GM19023 (cell line): ENCODE measurements at regions not wholly inside any gene's neighbourhood (a gene's known extent, or its start where the extent isn't known, plus 50 kb on each side); places are given as distances from the start of the nearest gene placed in this dataset.
"Not testable (repeated sequence)": the region's sequence is repeated elsewhere in the genome, so short reads cannot be mapped to it uniquely, and the experiment has no call there.

Source experiments
- ATAC-seq: cut with Tn5 transposase; IDR thresholded peaks from one replicate; pipeline ENCODE4 v1.9.1; 2021; ENCODE audit warnings: mild to moderate bottlenecking, moderate library complexity; ENCODE audit not compliant: unreplicated experiment

GRCh38 chrX:76996641-76997040 is 450.5 kb upstream of the FGF16 start:
- no peak for ATAC-seq

- no peak for ATAC-seq
Observed at GRCh38 chrX:77003530-77003929, 443.7 kb upstream of the FGF16 start.

- ATAC-seq: no peak
Observed at GRCh38 chrX:77003956-77004355, 443.2 kb upstream of the FGF16 start.

GRCh38 chrX:77009691-77010090 is 437.5 kb upstream of the FGF16 start:
- no peak for ATAC-seq

GRCh38 chrX:77014377-77015372 is 432.5 kb upstream of the FGF16 start:
- no peak for ATAC-seq

GRCh38 chrX:77017093-77017492 is 430.1 kb upstream of the FGF16 start:
- ATAC-seq: no peak

GRCh38 chrX:77046180-77046810 is 400.9 kb upstream of the FGF16 start:
- not testable (repeated sequence) for ATAC-seq

- no peak for ATAC-seq
Observed at GRCh38 chrX:77060572-77060971, 386.6 kb upstream of the FGF16 start.

- ATAC-seq: no peak
Observed at GRCh38 chrX:77061022-77061421, 386.2 kb upstream of the FGF16 start.

GRCh38 chrX:77061545-77061944 is 385.6 kb upstream of the FGF16 start:
- no peak for ATAC-seq

- no peak for ATAC-seq
Observed at GRCh38 chrX:77065896-77066295, 381.3 kb upstream of the FGF16 start.

GRCh38 chrX:77070202-77070918 is 376.8 kb upstream of the FGF16 start:
- ATAC-seq: no peak

- no peak for ATAC-seq
Observed at GRCh38 chrX:77076896-77077295, 370.3 kb upstream of the FGF16 start.

GRCh38 chrX:77081237-77081636 is 366.0 kb upstream of the FGF16 start:
- not testable (repeated sequence) for ATAC-seq

- ATAC-seq: no peak
Observed at GRCh38 chrX:77085372-77085771, 361.8 kb upstream of the FGF16 start.

GRCh38 chrX:77087529-77088169 is 359.5 kb upstream of the FGF16 start:
- ATAC-seq: no peak

GRCh38 chrX:77088233-77088632 is 359.0 kb upstream of the FGF16 start:
- ATAC-seq: no peak

GRCh38 chrX:77114501-77114900 is 332.7 kb upstream of the FGF16 start:
- ATAC-seq: no peak

GRCh38 chrX:77118686-77119085 is 328.5 kb upstream of the FGF16 start:
- no peak for ATAC-seq

GRCh38 chrX:77119706-77120105 is 327.5 kb upstream of the FGF16 start:
- no peak for ATAC-seq

GRCh38 chrX:77123917-77124316 is 323.3 kb upstream of the FGF16 start:
- ATAC-seq: not testable (repeated sequence)
